ENCODE measurements at regions not wholly inside any gene's neighbourhood (a gene's known extent, or its start where the extent isn't known, plus 50 kb on each side); places are given as distances from the start of the nearest gene placed in this dataset.

- Histone ChIP-seq H3K27ac (no peak overlapping the region), H3K36me3 (no peaks in the 10 kb centered on the region), H3K4me3 (ENCODE audit: low read depth, low read length) (no peak overlapping the region), H3K9me3 (ENCODE audit: severe bottlenecking) (peaks cover 2% of the 10 kb centered on the region), H3K27me3 (ENCODE audit: insufficient read depth, low read depth, severe bottlenecking) (no peaks in the 10 kb centered on the region)
- DNase-seq = no peak
- TF ChIP-seq, protein P1, sequence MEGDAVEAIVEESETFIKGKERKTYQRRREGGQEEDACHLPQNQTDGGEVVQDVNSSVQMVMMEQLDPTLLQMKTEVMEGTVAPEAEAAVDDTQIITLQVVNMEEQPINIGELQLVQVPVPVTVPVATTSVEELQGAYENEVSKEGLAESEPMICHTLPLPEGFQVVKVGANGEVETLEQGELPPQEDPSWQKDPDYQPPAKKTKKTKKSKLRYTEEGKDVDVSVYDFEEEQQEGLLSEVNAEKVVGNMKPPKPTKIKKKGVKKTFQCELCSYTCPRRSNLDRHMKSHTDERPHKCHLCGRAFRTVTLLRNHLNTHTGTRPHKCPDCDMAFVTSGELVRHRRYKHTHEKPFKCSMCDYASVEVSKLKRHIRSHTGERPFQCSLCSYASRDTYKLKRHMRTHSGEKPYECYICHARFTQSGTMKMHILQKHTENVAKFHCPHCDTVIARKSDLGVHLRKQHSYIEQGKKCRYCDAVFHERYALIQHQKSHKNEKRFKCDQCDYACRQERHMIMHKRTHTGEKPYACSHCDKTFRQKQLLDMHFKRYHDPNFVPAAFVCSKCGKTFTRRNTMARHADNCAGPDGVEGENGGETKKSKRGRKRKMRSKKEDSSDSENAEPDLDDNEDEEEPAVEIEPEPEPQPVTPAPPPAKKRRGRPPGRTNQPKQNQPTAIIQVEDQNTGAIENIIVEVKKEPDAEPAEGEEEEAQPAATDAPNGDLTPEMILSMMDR (IDR thresholded peaks at IDR 0.05; ENCODE audit: low read depth, low read length) = no peak
These were observed 160.6 kb downstream of the CCT6B start for GRCh38 chr17:34800661-34801060.

DNA sequence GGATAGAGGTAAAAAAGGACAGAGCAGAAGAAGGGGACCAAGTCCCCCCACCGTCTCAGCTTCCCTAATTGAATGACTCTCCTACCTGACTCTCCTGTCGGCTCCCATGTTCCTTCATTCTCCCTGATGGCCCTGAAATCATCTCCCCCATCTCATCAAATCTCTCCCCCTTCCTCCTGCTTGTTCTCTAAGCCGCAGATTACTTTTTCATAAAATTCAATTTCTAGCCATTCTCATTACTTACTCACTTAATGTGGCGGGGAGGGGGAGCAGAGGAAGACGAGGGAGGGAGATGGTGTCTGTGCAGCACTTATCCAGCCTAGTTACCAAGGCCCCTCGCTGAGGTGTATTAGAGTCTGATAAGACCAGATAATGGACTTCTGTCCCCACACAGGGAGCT lies 161.5 kb downstream of the CCT6B start:
- Histone ChIP-seq H3K36me3 (no peaks in the 10 kb centered on the region), H3K9me3 (ENCODE audit: severe bottlenecking) (peaks cover 2% of the 10 kb centered on the region), H3K27me3 (ENCODE audit: insufficient read depth, low read depth, severe bottlenecking) (no peaks in the 10 kb centered on the region), H3K27ac (no peak overlapping the region), H3K4me3 (ENCODE audit: low read depth, low read length) (no peak overlapping the region)
- TF ChIP-seq, protein P1 (IDR thresholded peaks at IDR 0.05; ENCODE audit: low read depth, low read length) = no peak
- DNase-seq = no peak

- Histone ChIP-seq H3K9me3 (ENCODE audit: severe bottlenecking) (peaks cover 2% of the 10 kb centered on the region), H3K4me3 (ENCODE audit: low read depth, low read length) (no peak overlapping the region), H3K27me3 (ENCODE audit: insufficient read depth, low read depth, severe bottlenecking) (no peaks in the 10 kb centered on the region), H3K36me3 (no peaks in the 10 kb centered on the region), H3K27ac (no peak overlapping the region)
- TF ChIP-seq, protein P1 (IDR thresholded peaks at IDR 0.05; ENCODE audit: low read depth, low read length) = no peak
- no peak for DNase-seq
These were observed 162.7 kb downstream of the CCT6B start for GRCh38 chr17:34798581-34798980.

DNA sequence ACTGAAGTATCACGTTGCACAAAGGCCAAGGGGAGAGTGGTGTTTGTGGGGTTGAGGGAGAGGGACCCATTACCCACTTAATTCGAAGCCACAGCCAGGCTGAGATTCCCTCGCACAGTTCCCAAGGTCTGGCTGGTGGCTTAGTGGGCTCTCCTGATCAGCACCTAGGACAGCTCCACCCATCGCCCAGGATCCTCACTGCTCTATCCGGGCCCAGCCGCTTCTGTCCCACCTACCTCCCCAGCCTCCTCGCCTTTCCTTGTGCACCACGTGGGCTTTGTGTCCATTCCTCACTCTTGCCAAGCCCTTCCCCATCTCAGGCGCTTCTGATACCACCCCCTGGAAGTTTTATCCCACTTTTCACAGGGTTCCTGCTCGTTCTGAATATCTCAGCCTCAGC lies 163.5 kb downstream of the CCT6B start:
- H3K27ac ChIP-seq = no peak overlapping the region
- H3K4me3 ChIP-seq (ENCODE audit: low read depth, low read length) = no peak overlapping the region
- H3K36me3 ChIP-seq = no peaks in the 10 kb centered on the region
- no peaks in the 10 kb centered on the region for H3K27me3 ChIP-seq (ENCODE audit: insufficient read depth, low read depth, severe bottlenecking)
- DNase-seq = no peak
- TF ChIP-seq, protein P1 (IDR thresholded peaks at IDR 0.05; ENCODE audit: low read depth, low read length) = no peak
- H3K9me3 ChIP-seq (ENCODE audit: severe bottlenecking) = peaks cover 2% of the 10 kb centered on the region

DNA sequence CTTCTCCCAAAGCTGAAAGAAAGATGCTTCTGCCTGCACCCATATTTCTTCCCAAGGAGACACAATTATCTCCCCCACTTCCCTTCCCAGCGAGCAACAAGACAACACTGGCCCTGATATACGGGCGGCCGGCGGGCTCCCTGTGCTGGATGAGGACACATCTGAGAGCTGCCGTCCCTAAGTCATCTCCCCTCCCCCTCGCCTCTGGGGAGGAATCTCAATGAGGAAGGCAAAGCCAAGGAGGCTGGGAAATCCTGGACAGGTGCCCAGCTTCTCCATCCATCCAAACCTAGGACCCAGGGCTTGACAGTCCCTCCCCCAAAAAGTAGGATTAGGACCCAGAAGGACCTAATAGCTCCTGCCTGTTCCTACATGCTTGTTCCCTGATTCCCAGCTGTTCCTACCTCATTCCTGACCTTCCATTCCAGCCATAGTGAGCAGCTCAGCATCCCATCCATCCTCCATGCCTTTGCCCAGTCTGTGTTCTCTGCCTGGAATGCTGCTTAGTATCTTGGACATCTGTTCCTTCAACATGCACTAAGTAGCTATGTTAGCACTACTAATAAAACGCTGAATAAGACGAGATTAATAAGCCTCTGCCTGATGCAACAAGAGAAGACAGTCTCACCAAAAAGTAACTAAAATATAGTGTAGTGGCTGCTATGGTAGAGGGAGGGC lies 167.9 kb downstream of the CCT6B start:
- Histone ChIP-seq H3K4me3 (ENCODE audit: low read depth, low read length) (no peak overlapping the region), H3K9me3 (ENCODE audit: severe bottlenecking) (no peaks in the 10 kb centered on the region), H3K36me3 (no peaks in the 10 kb centered on the region), H3K27me3 (ENCODE audit: insufficient read depth, low read depth, severe bottlenecking) (no peaks in the 10 kb centered on the region), H3K27ac (no peak overlapping the region)
- TF ChIP-seq, protein P1 (IDR thresholded peaks at IDR 0.05; ENCODE audit: low read depth, low read length) = no peak
- no peak for DNase-seq

- no peaks in the 10 kb centered on the region for H3K27me3 ChIP-seq (ENCODE audit: insufficient read depth, low read depth, severe bottlenecking)
- no peak overlapping the region for H3K4me3 ChIP-seq (ENCODE audit: low read depth, low read length)
- no peak for DNase-seq
- TF ChIP-seq, protein P1 (IDR thresholded peaks at IDR 0.05; ENCODE audit: low read depth, low read length) = no peak
- no peaks in the 10 kb centered on the region for H3K36me3 ChIP-seq
- H3K27ac ChIP-seq = no peak overlapping the region
- H3K9me3 ChIP-seq (ENCODE audit: severe bottlenecking) = no peaks in the 10 kb centered on the region
These were observed 172.6 kb downstream of the CCT6B start for GRCh38 chr17:34788696-34789095.

Measured in WERI-Rb-1 (cell line).